Lower lobe of right lung (tissue), 2 donors: ENCODE measurements at regions not wholly inside any gene's neighbourhood (a gene's known extent, or its start where the extent isn't known, plus 50 kb on each side); places are given as distances from the start of the nearest gene placed in this dataset.

Experiments
- ATAC-seq, 2 donors: fragments of 200-7000 bp; cut with Tn5 transposase; one replicate each; pipeline ENCODE4 v1.9.1; 2020 to 2022; ENCODE audit warnings: mild to moderate bottlenecking in 2 of 2, moderate library complexity in 2 of 2
- DNase-seq: peaks from one replicate; pipeline ENCODE4 v3.0.0-alpha.2; 2020
- H3K27ac ChIP-seq: fragments of 200-600 bp; one replicate; pipeline ENCODE4 v1.8.0; 2022
- H3K27me3 ChIP-seq: fragments of 200-600 bp; one replicate; pipeline ENCODE4 v1.8.0; 2022; ENCODE audit warnings: low read depth
- H3K36me3 ChIP-seq: fragments of 200-600 bp; one replicate; pipeline ENCODE4 v1.8.0; 2022; ENCODE audit warnings: mild to moderate bottlenecking
- H3K4me1 ChIP-seq: fragments of 200-600 bp; one replicate; pipeline ENCODE4 v1.8.0; 2022
- H3K4me3 ChIP-seq: fragments of 200-600 bp; one replicate; pipeline ENCODE4 v1.8.0; 2022; ENCODE audit warnings: mild to moderate bottlenecking
- H3K9me3 ChIP-seq: fragments of 200-600 bp; one replicate; pipeline ENCODE4 v1.8.0; 2022
- intact Hi-C: fragments of 100-400 bp; cut with DNase I; formaldehyde crosslinking; loops from one replicate; pipeline ENCODE4 v1.11.0; 2022
- TF ChIP-seq, protein P1 (sequence below): fragments of 200-600 bp; IDR thresholded peaks from one replicate; pipeline ENCODE4 v1.8.0; 2022; ENCODE audit warnings: antibody characterized with exemption, mild to moderate bottlenecking
- donor health status: DM: no; HTN: yes; CAD: no; lungs with severe emphysema.

DNA sequence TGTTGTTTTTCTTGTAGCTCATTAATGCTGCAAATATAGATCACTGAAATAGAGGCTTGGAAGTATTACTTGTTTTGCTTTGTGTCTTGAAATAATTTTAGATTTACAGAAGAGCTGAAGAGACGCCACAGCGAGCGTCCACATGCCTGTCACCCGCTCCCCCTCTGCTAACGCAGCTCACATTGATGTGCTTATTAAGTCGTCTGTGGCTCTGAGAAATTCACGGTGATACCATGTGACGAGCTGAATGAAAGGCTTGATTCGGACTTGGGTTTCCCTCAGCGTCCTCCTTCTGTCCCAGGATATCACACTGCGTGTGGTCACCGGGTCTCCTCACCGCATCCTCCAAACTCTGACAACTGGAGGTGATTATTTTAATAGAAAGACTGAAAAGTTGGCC lies 365.4 kb downstream of the BRD1 start:
- H3K4me1 ChIP-seq, result no peaks in the 10 kb centered on the region
- intact Hi-C loops, result no loop called here
- no peak for DNase-seq
- H3K27ac ChIP-seq, result no peak overlapping the region
- H3K27me3 ChIP-seq, result peaks cover 10% of the 10 kb centered on the region
- TF ChIP-seq, protein P1, sequence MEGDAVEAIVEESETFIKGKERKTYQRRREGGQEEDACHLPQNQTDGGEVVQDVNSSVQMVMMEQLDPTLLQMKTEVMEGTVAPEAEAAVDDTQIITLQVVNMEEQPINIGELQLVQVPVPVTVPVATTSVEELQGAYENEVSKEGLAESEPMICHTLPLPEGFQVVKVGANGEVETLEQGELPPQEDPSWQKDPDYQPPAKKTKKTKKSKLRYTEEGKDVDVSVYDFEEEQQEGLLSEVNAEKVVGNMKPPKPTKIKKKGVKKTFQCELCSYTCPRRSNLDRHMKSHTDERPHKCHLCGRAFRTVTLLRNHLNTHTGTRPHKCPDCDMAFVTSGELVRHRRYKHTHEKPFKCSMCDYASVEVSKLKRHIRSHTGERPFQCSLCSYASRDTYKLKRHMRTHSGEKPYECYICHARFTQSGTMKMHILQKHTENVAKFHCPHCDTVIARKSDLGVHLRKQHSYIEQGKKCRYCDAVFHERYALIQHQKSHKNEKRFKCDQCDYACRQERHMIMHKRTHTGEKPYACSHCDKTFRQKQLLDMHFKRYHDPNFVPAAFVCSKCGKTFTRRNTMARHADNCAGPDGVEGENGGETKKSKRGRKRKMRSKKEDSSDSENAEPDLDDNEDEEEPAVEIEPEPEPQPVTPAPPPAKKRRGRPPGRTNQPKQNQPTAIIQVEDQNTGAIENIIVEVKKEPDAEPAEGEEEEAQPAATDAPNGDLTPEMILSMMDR, result no peak
- no peak for ATAC-seq
- H3K9me3 ChIP-seq, result no peaks in the 10 kb centered on the region
- H3K4me3 ChIP-seq, result no peak overlapping the region
- H3K36me3 ChIP-seq, result no peaks in the 10 kb centered on the region

GRCh38 chr22:49461674-49462073 lies 366.0 kb downstream of the BRD1 start:
- Histone ChIP-seq H3K36me3 (no peaks in the 10 kb centered on the region), H3K27me3 (peaks cover 13% of the 10 kb centered on the region), H3K4me1 (no peaks in the 10 kb centered on the region), H3K9me3 (no peaks in the 10 kb centered on the region), H3K27ac (no peak overlapping the region), H3K4me3 (no peak overlapping the region)
- DNase-seq, result no peak
- intact Hi-C loops, result no loop called here
- ATAC-seq, result no peak
- TF ChIP-seq, protein P1, result no peak

- ATAC-seq (no peak), DNase-seq (no peak)
- Histone ChIP-seq H3K4me1 (no peaks in the 10 kb centered on the region), H3K27ac (no peak overlapping the region), H3K27me3 (peaks cover 13% of the 10 kb centered on the region), H3K36me3 (no peaks in the 10 kb centered on the region), H3K4me3 (no peak overlapping the region), H3K9me3 (no peaks in the 10 kb centered on the region)
- TF ChIP-seq, protein P1, result no peak
- intact Hi-C loops, result no loop called here
Measured at GRCh38 chr22:49460592-49461281, 366.9 kb downstream of the BRD1 start.

GRCh38 chr22:49460091-49460490 lies 367.6 kb downstream of the BRD1 start:
- Histone ChIP-seq H3K4me1 (no peaks in the 10 kb centered on the region), H3K27ac (no peak overlapping the region), H3K9me3 (no peaks in the 10 kb centered on the region), H3K4me3 (no peak overlapping the region), H3K36me3 (no peaks in the 10 kb centered on the region), H3K27me3 (peaks cover 13% of the 10 kb centered on the region)
- intact Hi-C loops, result no loop called here
- no peak for ATAC-seq
- TF ChIP-seq, protein P1, result no peak
- DNase-seq, result no peak

GRCh38 chr22:49458708-49459099 lies 369.0 kb downstream of the BRD1 start:
- intact Hi-C loops, result no loop called here
- Histone ChIP-seq H3K4me3 (no peak overlapping the region), H3K4me1 (no peaks in the 10 kb centered on the region), H3K27me3 (peaks cover 13% of the 10 kb centered on the region), H3K9me3 (no peaks in the 10 kb centered on the region), H3K27ac (no peak overlapping the region), H3K36me3 (no peaks in the 10 kb centered on the region)
- TF ChIP-seq, protein P1, result no peak
- ATAC-seq (no peak), DNase-seq (no peak)
